ENCODE measurements at regions not wholly inside any gene's neighbourhood (a gene's known extent, or its start where the extent isn't known, plus 50 kb on each side); places are given as distances from the start of the nearest gene placed in this dataset.

DNA sequence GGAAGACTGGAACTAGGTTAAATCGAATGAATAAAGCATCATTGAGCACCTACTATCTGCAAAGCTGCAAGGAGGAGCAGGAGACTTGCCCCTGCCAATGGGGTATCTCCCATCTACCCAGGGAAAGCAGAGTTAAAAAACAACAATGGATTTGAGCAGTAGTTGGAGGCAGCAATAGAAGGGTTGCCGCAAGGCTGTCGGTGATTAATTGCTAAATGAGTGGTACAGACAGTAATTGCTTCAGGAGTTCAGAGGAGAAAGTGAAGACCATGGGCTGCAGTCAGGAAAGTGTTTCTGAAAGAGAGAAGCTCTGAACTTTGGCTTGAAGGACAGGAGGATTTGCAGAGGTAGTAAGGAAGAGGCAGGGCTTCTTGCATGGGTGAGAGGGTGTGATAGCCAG lies 152.9 kb downstream of the ACTL8 start:
- DNase-seq (ENCODE audit: low spot score): no peak

GRCh38 chr1:17908945-17909344 lies 153.8 kb downstream of the ACTL8 start:
- no peak for DNase-seq (ENCODE audit: low spot score)

GRCh38 chr1:17909634-17910033 lies 154.5 kb downstream of the ACTL8 start:
- DNase-seq (ENCODE audit: low spot score): peak; percentile 37

DNA sequence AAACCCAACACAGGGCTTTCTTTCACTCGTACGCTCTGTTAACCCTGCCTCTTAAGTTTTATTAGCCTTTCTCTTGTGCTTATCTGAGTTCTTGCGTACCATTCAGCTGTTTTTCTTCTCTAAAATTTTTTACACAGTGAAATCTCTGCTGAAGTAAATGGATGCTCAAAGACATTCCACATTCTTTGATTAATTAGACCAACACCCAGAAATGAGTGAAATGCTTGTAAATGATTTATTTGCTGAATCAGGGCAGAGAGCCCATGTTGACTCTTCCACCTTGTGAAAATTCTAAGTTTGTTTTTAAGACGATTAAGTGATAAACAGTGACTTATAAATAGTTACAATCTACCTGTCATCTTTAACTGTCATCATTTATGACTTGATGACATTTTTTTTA lies 156.7 kb downstream of the ACTL8 start:
- no peak for DNase-seq (ENCODE audit: low spot score)

DNA sequence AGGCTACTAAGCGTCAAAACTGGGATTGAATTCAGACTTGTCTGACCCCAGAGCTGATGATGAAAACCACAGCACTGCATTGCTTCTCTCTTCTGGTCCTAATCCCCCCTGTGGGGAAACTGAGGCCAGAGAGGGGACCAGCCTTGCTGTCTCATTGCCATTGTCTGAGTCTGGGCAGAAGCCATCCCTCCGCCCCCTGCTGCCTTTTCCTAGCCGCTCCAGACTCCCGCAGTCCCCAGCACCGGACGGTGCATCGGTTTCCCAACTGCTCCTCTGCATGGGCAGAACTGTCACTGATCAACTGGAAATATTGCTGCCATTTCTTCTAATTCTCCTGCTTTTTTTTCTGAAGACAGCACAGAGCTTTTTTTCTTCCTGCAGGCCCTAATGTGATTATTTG lies 157.4 kb downstream of the ACTL8 start:
- no peak for DNase-seq (ENCODE audit: low spot score)

- no peak for DNase-seq (ENCODE audit: low spot score)
These were observed 158.4 kb downstream of the ACTL8 start for GRCh38 chr1:17913326-17914115.

DNA sequence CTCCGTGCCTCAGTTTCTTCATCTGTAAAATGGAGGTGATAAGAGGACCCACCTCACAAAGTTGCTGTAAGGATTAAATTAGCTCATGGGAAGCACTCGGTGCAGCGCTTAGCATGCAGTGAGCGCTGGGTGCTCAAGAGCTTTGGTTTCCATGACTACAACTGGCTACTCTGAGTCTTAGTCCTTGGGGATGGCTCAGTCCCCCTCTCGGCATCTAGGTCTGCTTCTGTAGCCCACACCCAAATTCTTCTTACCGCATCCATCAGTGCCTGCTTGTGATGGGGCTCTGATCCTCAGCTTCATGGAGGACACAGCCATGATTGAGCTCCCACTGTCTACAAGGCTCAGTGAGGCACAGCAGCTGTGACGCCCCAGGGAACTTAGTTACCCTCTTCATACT lies 159.0 kb downstream of the ACTL8 start:
- DNase-seq (ENCODE audit: low spot score): no peak

DNA sequence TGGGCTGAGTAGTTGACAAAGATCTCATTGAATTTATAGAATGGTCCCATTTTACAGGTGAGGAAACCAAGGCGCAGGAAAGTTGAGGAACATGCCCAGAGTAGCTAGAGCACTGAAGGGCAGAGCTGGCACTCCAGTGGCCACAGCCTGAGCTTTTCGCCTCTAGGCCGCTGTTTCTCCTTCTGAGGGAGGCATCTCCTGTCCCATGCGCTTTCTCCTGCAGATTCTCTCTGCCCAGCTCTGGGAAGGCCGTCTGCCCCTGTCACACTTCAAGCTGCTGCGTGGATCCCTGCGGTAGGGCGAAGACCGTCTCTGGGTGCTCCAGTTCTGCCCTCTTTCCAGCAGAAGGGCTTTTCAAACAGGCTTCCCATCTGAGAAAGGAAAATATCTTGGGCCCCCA lies 159.9 kb downstream of the ACTL8 start:
- no peak for DNase-seq (ENCODE audit: low spot score)

- DNase-seq (ENCODE audit: low spot score): no peak
These were observed 160.5 kb downstream of the ACTL8 start for GRCh38 chr1:17915511-17916197.

DNA sequence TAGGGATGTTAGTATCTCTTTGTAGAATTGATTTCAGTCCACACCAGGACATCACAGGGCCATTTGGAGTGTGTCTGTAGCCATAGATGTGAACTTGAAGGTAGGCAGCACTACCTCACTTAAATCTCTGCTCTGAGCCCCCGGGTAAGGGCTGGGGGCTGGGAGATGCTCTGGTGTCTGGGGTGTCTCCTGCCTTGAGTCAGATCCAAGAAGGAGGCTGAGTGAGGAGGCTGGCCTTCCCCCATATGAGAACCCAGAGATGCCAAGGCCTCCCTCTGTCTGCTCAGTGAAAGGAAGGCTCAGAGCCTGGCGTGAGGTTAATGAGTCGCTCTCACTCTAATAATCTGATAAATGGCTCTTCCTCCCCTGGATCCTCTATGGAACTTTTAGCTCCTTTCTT lies 161.6 kb downstream of the ACTL8 start:
- DNase-seq (ENCODE audit: low spot score): no peak

DNA sequence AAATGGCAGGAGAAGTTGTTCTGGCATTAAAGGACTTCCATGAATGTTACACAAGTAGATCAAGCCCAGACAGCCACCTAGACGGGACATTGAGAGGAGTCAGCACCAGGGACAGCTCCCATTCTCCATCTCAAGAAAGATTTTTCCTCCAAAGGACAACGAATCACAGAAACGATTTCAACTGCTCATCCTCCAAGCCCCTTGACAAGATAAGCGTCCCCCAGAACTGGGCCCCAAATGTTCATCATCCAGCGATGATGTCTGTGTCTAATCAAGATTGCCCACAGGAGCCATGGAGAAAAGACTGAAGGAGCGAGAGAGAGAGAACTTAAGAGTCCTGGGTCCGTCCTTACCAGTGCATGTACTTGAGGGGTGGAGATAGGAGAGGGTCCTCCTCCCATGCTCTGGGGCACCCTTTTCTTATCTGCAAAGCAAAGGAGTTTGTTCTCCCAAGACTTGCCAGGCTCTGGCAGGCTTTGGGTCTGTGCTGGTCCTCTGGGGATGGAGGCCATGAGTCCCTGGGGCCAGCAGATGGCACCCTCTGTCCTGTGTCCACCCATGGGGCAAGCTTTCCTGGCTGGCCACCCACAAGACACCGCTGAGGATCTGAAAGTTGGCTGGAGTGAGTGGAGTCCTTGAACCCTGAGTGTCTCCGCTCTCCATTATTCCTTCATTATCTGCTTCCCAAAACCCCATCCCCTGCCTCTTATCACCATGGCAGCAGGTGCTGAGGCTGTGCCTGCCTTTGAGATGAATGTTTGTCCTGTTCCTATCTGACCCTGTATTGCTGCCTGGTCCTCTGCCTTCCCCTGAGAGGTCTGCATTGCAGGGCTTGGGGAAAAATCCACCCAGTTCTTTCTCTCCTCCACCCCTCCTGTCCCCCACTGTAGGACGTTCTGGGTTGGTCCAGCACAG lies 164.6 kb downstream of the ACTL8 start:
- DNase-seq (ENCODE audit: low spot score): peak; percentile 35

- DNase-seq (ENCODE audit: low spot score): no peak
These were observed 165.9 kb downstream of the ACTL8 start for GRCh38 chr1:17920881-17921640.

DNA sequence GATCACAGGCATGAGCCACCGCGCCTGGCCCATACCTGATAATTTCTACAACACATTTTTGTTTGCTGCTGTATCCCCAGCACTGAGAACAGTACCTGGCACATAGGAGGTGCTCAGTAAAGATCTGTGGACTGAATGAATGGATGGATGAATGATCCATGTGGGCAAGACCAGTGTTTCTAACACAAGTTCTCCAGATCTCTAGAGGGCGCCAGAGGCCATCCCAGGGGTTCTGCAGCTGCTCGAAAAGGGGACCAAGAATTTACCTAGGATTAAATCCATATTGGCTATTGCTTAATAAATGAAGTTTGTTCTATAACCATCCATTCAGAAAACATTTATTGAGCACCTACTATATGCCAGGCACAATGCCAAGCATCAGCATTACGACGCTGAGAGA lies 167.7 kb downstream of the ACTL8 start:
- DNase-seq (ENCODE audit: low spot score): peak; percentile 39

DNA sequence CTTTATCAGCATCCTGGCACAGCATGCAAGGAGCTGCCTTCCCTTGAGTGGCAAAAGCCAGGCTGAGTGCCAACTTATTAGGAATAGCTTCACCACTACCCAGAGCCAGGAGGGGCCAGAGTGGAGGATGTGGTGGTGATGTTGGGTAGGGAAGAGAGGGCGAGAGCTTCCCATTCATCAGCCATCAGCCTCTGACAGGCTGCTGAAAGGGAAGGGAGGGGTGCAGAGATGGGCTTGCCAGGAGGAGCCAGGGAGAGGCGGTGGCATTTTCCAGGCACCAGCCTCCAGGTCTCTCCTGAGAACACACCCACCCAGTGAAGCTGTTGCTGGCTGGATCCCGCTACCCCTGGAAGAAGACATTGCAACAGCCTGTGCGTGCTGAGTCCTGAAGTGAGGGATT lies 168.5 kb downstream of the ACTL8 start:
- DNase-seq (ENCODE audit: low spot score): no peak

DNA sequence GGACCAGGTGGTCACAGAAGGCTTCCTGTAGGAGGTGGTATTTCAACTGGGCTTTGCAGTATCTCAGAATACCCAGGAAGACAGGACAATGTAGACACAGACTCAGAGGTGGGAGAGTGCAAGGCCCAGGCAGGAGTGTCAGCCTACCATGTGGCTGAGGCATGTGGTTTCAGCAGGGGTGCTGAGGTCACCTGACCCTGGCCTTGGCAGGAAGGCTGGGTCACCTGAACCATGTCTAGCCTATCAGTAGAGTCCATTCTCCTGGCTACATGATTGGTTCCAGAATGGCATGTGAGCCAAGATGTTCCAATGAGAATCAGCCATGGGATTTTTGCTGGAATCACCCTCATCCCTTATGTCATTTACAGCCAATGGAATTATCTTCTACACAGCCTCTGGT lies 169.4 kb downstream of the ACTL8 start:
- no peak for DNase-seq (ENCODE audit: low spot score)

GRCh38 chr1:17925290-17926237 lies 170.4 kb downstream of the ACTL8 start:
- no peak for DNase-seq (ENCODE audit: low spot score)

- DNase-seq (ENCODE audit: low spot score): no peak
These were observed 171.8 kb downstream of the ACTL8 start for GRCh38 chr1:17926906-17927305.

GRCh38 chr1:17927952-17928351 lies 172.8 kb downstream of the ACTL8 start:
- DNase-seq (ENCODE audit: low spot score): no peak

GRCh38 chr1:17929224-17929623 lies 174.1 kb downstream of the ACTL8 start:
- DNase-seq (ENCODE audit: low spot score): no peak

DNA sequence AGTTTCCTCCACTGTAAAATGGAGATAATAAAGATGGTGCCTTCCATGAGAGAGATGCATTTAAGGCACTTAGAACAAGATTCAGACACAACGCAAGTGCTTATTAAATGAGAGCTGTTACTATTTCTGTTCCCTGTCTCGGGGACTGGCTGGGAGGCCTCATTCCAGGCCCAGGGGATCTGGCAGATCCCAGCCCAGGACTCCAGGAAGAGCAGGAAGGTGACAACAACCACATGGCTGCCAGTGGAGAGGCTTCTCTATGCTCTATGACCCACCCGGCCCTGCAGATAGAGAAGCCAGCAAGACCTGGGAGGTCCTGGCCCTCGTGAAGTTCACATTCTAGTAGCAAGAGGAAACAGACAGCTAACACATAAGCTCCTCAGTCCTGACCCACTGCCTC lies 175.5 kb downstream of the ACTL8 start:
- no peak for DNase-seq (ENCODE audit: low spot score)

GRCh38 chr1:17932164-17932563 lies 175.4 kb upstream of the IGSF21 start:
- no peak for DNase-seq (ENCODE audit: low spot score)
